ENCODE measurements at regions not wholly inside any gene's neighbourhood (a gene's known extent, or its start where the extent isn't known, plus 50 kb on each side); places are given as distances from the start of the nearest gene placed in this dataset.
"Not testable (repeated sequence)": the region's sequence is repeated elsewhere in the genome, so short reads cannot be mapped to it uniquely, and the experiment has no call there.

- no peak for DNase-seq (ENCODE audit: low spot score)
Measured at GRCh38 chr7:113301983-113302382, 183.6 kb upstream of the SMIM30 start.

- no peak for DNase-seq (ENCODE audit: low spot score)
Measured at GRCh38 chr7:113301141-113301540, 182.8 kb upstream of the SMIM30 start.

- no peak for DNase-seq (ENCODE audit: low spot score)
Measured at GRCh38 chr7:113299748-113300147, 181.4 kb upstream of the SMIM30 start.

- no peak for DNase-seq (ENCODE audit: low spot score)
Measured at GRCh38 chr7:113298501-113298900, 180.1 kb upstream of the SMIM30 start.

- DNase-seq (ENCODE audit: low spot score) = no peak
Measured at GRCh38 chr7:113294750-113295149, 176.4 kb upstream of the SMIM30 start.

GRCh38 chr7:113292105-113292504 lies 173.8 kb upstream of the SMIM30 start:
- DNase-seq (ENCODE audit: low spot score) = no peak

- no peak for DNase-seq (ENCODE audit: low spot score)
Measured at GRCh38 chr7:113291058-113291457, 172.7 kb upstream of the SMIM30 start.

- no peak for DNase-seq (ENCODE audit: low spot score)
Measured at GRCh38 chr7:113289140-113289740, 170.9 kb upstream of the SMIM30 start.

- DNase-seq (ENCODE audit: low spot score) = no peak
Measured at GRCh38 chr7:113285411-113285810, 167.1 kb upstream of the SMIM30 start.

- DNase-seq (ENCODE audit: low spot score) = no peak
Measured at GRCh38 chr7:113283861-113284260, 165.5 kb upstream of the SMIM30 start.

GRCh38 chr7:113282875-113283274 lies 164.5 kb upstream of the SMIM30 start:
- DNase-seq (ENCODE audit: low spot score) = no peak

- no peak for DNase-seq (ENCODE audit: low spot score)
Measured at GRCh38 chr7:113281223-113281622, 162.9 kb upstream of the SMIM30 start.

- no peak for DNase-seq (ENCODE audit: low spot score)
Measured at GRCh38 chr7:113279256-113279655, 160.9 kb upstream of the SMIM30 start.

- DNase-seq (ENCODE audit: low spot score) = no peak
Measured at GRCh38 chr7:113270790-113271189, 152.4 kb upstream of the SMIM30 start.

GRCh38 chr7:113269592-113269991 lies 151.2 kb upstream of the SMIM30 start:
- not testable (repeated sequence) for DNase-seq (ENCODE audit: low spot score)

- DNase-seq (ENCODE audit: low spot score) = no peak
Measured at GRCh38 chr7:113268757-113269156, 150.4 kb upstream of the SMIM30 start.

GRCh38 chr7:113267885-113268284 lies 149.5 kb upstream of the SMIM30 start:
- DNase-seq (ENCODE audit: low spot score) = no peak

GRCh38 chr7:113267271-113267670 lies 148.9 kb upstream of the SMIM30 start:
- DNase-seq (ENCODE audit: low spot score) = no peak

GRCh38 chr7:113263749-113264148 lies 145.4 kb upstream of the SMIM30 start:
- no peak for DNase-seq (ENCODE audit: low spot score)

- DNase-seq (ENCODE audit: low spot score) = not testable (repeated sequence)
Measured at GRCh38 chr7:113263215-113263742, 144.9 kb upstream of the SMIM30 start.

- no peak for DNase-seq (ENCODE audit: low spot score)
Measured at GRCh38 chr7:113256883-113257531, 138.7 kb upstream of the SMIM30 start.

- DNase-seq (ENCODE audit: low spot score) = no peak
Measured at GRCh38 chr7:113247198-113247597, 128.8 kb upstream of the SMIM30 start.

- DNase-seq (ENCODE audit: low spot score) = no peak
Measured at GRCh38 chr7:113246738-113247137, 128.4 kb upstream of the SMIM30 start.

GRCh38 chr7:113232885-113233284 lies 114.5 kb upstream of the SMIM30 start:
- DNase-seq (ENCODE audit: low spot score) = no peak

All from ecto neural progenitor cell (in vitro differentiated cells).